ENCODE measurements at regions not wholly inside any gene's neighbourhood (a gene's known extent, or its start where the extent isn't known, plus 50 kb on each side); places are given as distances from the start of the nearest gene placed in this dataset.

- no peak for DNase-seq
- H3K4me3 Mint-ChIP-seq (ENCODE audit: unreplicated experiment), result no peak overlapping the region
- no peaks in the 10 kb centered on the region for H3K9me3 Mint-ChIP-seq (ENCODE audit: unreplicated experiment)
Observed at GRCh38 chrX:148441387-148441786, 59.0 kb upstream of the AFF2 start.

GRCh38 chrX:148443216-148443615, 57.2 kb upstream of the AFF2 start:
- no peak for DNase-seq
- TF ChIP-seq CTCF (IDR thresholded peaks at IDR 0.05; ENCODE audit: partially characterized antibody, unreplicated experiment), result no peak
- Mint-ChIP-seq H3K27ac (ENCODE audit: unreplicated experiment) (no peak overlapping the region), H3K9me3 (ENCODE audit: unreplicated experiment) (no peaks in the 10 kb centered on the region), H3K4me3 (ENCODE audit: unreplicated experiment) (no peak overlapping the region), H3K27me3 (ENCODE audit: unreplicated experiment) (no peaks in the 10 kb centered on the region), H3K36me3 (ENCODE audit: unreplicated experiment) (no peaks in the 10 kb centered on the region), H3K4me1 (ENCODE audit: low read depth, unreplicated experiment) (no peaks in the 10 kb centered on the region)

More at GRCh38 chrX:148441387-148441786, 59.0 kb upstream of the AFF2 start:
- H3K27me3 Mint-ChIP-seq (ENCODE audit: unreplicated experiment), result no peaks in the 10 kb centered on the region
- no peaks in the 10 kb centered on the region for H3K36me3 Mint-ChIP-seq (ENCODE audit: unreplicated experiment)
- TF ChIP-seq CTCF (IDR thresholded peaks at IDR 0.05; ENCODE audit: partially characterized antibody, unreplicated experiment), result no peak
- H3K27ac Mint-ChIP-seq (ENCODE audit: unreplicated experiment), result no peak overlapping the region
- H3K4me1 Mint-ChIP-seq (ENCODE audit: low read depth, unreplicated experiment), result no peaks in the 10 kb centered on the region

GRCh38 chrX:148448686-148449085, 51.7 kb upstream of the AFF2 start:
- Mint-ChIP-seq H3K4me1 (ENCODE audit: low read depth, unreplicated experiment) (no peaks in the 10 kb centered on the region), H3K27ac (ENCODE audit: unreplicated experiment) (no peak overlapping the region), H3K9me3 (ENCODE audit: unreplicated experiment) (no peaks in the 10 kb centered on the region), H3K4me3 (ENCODE audit: unreplicated experiment) (no peak overlapping the region), H3K27me3 (ENCODE audit: unreplicated experiment) (no peaks in the 10 kb centered on the region), H3K36me3 (ENCODE audit: unreplicated experiment) (no peaks in the 10 kb centered on the region)
- DNase-seq, result no peak
- TF ChIP-seq CTCF (IDR thresholded peaks at IDR 0.05; ENCODE audit: partially characterized antibody, unreplicated experiment), result no peak

Measured in glutamatergic neuron (in vitro differentiated cells).